ENCODE measurements at regions not wholly inside any gene's neighbourhood (a gene's known extent, or its start where the extent isn't known, plus 50 kb on each side); places are given as distances from the start of the nearest gene placed in this dataset.

DNA sequence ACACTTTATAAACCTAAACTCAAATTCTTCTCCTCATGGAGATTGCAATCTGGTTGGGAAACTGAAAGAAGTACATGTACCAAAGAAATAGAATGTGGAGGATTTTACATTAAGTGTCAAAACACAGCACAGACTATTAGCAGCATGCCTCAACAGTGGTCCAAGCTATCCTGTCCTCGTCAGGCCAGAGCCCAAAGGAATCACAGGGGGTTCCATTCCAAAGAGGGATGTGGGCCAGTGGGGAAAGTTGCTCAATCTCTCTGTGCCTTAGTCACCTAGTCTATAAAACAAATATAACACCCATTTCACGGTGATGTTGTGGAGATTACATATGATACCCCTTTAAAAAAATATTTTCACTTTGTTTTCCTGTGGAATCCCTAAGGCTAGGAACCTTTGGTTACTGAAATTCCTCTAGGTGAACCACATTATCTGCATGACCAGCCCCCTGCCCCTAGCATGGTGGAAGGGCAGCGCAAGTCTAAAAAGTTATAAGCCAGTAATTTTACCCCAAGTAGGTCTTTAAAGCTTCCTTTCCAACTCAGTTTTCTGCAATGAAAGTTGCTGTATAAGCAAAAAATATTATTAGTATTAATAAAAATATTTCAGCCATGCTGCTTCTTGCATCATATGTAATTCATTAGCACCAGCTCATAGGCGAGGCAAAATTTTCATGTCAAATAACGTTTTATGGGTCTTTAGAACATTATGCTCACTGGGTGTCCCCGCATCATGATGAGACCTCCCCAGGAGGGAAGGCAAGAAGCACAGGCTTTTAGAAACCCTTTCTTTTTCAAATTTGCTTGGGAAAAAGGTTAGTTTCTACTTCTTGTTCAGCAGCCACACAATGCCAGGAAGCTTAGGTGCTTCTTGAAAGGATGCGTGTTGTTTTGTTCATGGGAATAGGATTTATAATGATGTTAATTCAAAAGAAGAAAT lies 548.8 kb upstream of the PKN2 start:
- Histone ChIP-seq H3K4me3 (ENCODE audit: insufficient read depth, low read depth, low read length, poor library complexity, severe bottlenecking) (no peak overlapping the region), H3K36me3 (ENCODE audit: control insufficient read depth, insufficient read depth, low read length) (no peaks in the 10 kb centered on the region), H3K27ac (ENCODE audit: insufficient read depth, low read length, poor library complexity, severe bottlenecking) (no peak overlapping the region), H3K9me3 (ENCODE audit: control insufficient read depth, low read length) (no peaks in the 10 kb centered on the region), H3K27me3 (replicated peaks; ENCODE audit: control insufficient read depth, insufficient read depth, low read length, poor library complexity, severe bottlenecking) (no peaks in the 10 kb centered on the region), H3K4me1 (ENCODE audit: control insufficient read depth, insufficient read depth, low read length, poor library complexity, severe bottlenecking) (no peaks in the 10 kb centered on the region)
- no peak for DNase-seq

GRCh38 chr1:88139633-88140032 lies 544.4 kb upstream of the PKN2 start:
- Histone ChIP-seq H3K27me3 (replicated peaks; ENCODE audit: control insufficient read depth, insufficient read depth, low read length, poor library complexity, severe bottlenecking) (no peaks in the 10 kb centered on the region), H3K36me3 (ENCODE audit: control insufficient read depth, insufficient read depth, low read length) (no peaks in the 10 kb centered on the region), H3K27ac (ENCODE audit: insufficient read depth, low read length, poor library complexity, severe bottlenecking) (no peak overlapping the region), H3K4me3 (ENCODE audit: insufficient read depth, low read depth, low read length, poor library complexity, severe bottlenecking) (no peak overlapping the region), H3K9me3 (ENCODE audit: control insufficient read depth, low read length) (no peaks in the 10 kb centered on the region), H3K4me1 (ENCODE audit: control insufficient read depth, insufficient read depth, low read length, poor library complexity, severe bottlenecking) (no peaks in the 10 kb centered on the region)
- no peak for DNase-seq

DNA sequence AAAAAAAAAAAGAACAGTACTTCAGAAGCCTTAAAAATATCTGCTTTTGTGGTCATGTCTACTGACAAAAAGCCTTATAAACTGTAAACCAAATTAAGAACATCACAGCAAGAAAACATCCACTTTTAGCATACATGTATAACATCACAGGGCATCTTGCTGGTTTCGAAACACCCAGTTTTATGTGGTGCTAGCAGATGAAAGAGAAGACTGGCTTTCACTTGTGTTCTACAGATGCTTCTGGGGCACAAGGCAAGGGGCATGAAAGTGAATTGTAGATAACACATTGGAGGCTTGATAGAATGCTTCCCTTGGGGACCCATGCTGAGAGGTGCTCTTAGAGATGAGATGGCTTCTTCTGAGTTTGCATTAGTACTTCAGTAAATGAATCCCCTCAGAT lies 543.7 kb upstream of the PKN2 start:
- Histone ChIP-seq H3K27me3 (replicated peaks; ENCODE audit: control insufficient read depth, insufficient read depth, low read length, poor library complexity, severe bottlenecking) (no peaks in the 10 kb centered on the region), H3K4me3 (ENCODE audit: insufficient read depth, low read depth, low read length, poor library complexity, severe bottlenecking) (no peak overlapping the region), H3K9me3 (ENCODE audit: control insufficient read depth, low read length) (no peaks in the 10 kb centered on the region), H3K36me3 (ENCODE audit: control insufficient read depth, insufficient read depth, low read length) (no peaks in the 10 kb centered on the region), H3K4me1 (ENCODE audit: control insufficient read depth, insufficient read depth, low read length, poor library complexity, severe bottlenecking) (no peaks in the 10 kb centered on the region), H3K27ac (ENCODE audit: insufficient read depth, low read length, poor library complexity, severe bottlenecking) (no peak overlapping the region)
- DNase-seq = no peak

GRCh38 chr1:88141499-88142074 lies 542.5 kb upstream of the PKN2 start:
- H3K4me1 ChIP-seq (ENCODE audit: control insufficient read depth, insufficient read depth, low read length, poor library complexity, severe bottlenecking) = no peaks in the 10 kb centered on the region
- no peak overlapping the region for H3K27ac ChIP-seq (ENCODE audit: insufficient read depth, low read length, poor library complexity, severe bottlenecking)
- no peak overlapping the region for H3K4me3 ChIP-seq (ENCODE audit: insufficient read depth, low read depth, low read length, poor library complexity, severe bottlenecking)
- no peaks in the 10 kb centered on the region for H3K9me3 ChIP-seq (ENCODE audit: control insufficient read depth, low read length)
- no peak for DNase-seq
- H3K36me3 ChIP-seq (ENCODE audit: control insufficient read depth, insufficient read depth, low read length) = no peaks in the 10 kb centered on the region
- H3K27me3 ChIP-seq (replicated peaks; ENCODE audit: control insufficient read depth, insufficient read depth, low read length, poor library complexity, severe bottlenecking) = no peaks in the 10 kb centered on the region

- Histone ChIP-seq H3K36me3 (ENCODE audit: control insufficient read depth, insufficient read depth, low read length) (no peaks in the 10 kb centered on the region), H3K27ac (ENCODE audit: insufficient read depth, low read length, poor library complexity, severe bottlenecking) (no peak overlapping the region), H3K4me3 (ENCODE audit: insufficient read depth, low read depth, low read length, poor library complexity, severe bottlenecking) (no peak overlapping the region), H3K4me1 (ENCODE audit: control insufficient read depth, insufficient read depth, low read length, poor library complexity, severe bottlenecking) (no peaks in the 10 kb centered on the region), H3K9me3 (ENCODE audit: control insufficient read depth, low read length) (no peaks in the 10 kb centered on the region), H3K27me3 (replicated peaks; ENCODE audit: control insufficient read depth, insufficient read depth, low read length, poor library complexity, severe bottlenecking) (no peaks in the 10 kb centered on the region)
- no peak for DNase-seq
These were observed 538.3 kb upstream of the PKN2 start for GRCh38 chr1:88145752-88146151.

- Histone ChIP-seq H3K36me3 (ENCODE audit: control insufficient read depth, insufficient read depth, low read length) (no peaks in the 10 kb centered on the region), H3K27ac (ENCODE audit: insufficient read depth, low read length, poor library complexity, severe bottlenecking) (no peak overlapping the region), H3K4me1 (ENCODE audit: control insufficient read depth, insufficient read depth, low read length, poor library complexity, severe bottlenecking) (no peaks in the 10 kb centered on the region), H3K27me3 (replicated peaks; ENCODE audit: control insufficient read depth, insufficient read depth, low read length, poor library complexity, severe bottlenecking) (no peaks in the 10 kb centered on the region), H3K9me3 (ENCODE audit: control insufficient read depth, low read length) (no peaks in the 10 kb centered on the region), H3K4me3 (ENCODE audit: insufficient read depth, low read depth, low read length, poor library complexity, severe bottlenecking) (no peak overlapping the region)
- no peak for DNase-seq
These were observed 534.4 kb upstream of the PKN2 start for GRCh38 chr1:88149686-88150085.

DNA sequence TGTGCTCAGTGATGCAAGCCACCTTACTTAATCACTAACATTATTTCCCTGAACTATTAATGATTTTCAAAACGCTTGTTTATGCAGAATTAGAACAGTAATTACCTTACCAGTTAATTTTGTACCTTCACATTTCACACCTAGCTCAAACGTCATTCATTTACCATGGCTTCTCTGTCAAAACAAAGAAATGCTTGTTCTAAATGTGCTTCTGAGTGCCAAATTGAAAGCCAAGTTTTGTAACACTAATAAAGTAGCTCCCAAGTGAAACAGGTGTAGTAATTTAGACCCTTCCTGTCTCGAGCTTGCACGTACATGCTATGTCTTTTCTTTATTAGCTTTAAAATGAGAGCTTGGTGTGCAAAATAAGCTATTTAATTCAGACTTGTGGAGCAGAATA lies 533.7 kb upstream of the PKN2 start:
- Histone ChIP-seq H3K9me3 (ENCODE audit: control insufficient read depth, low read length) (no peaks in the 10 kb centered on the region), H3K36me3 (ENCODE audit: control insufficient read depth, insufficient read depth, low read length) (no peaks in the 10 kb centered on the region), H3K27ac (ENCODE audit: insufficient read depth, low read length, poor library complexity, severe bottlenecking) (no peak overlapping the region), H3K4me3 (ENCODE audit: insufficient read depth, low read depth, low read length, poor library complexity, severe bottlenecking) (no peak overlapping the region), H3K27me3 (replicated peaks; ENCODE audit: control insufficient read depth, insufficient read depth, low read length, poor library complexity, severe bottlenecking) (no peaks in the 10 kb centered on the region), H3K4me1 (ENCODE audit: control insufficient read depth, insufficient read depth, low read length, poor library complexity, severe bottlenecking) (no peaks in the 10 kb centered on the region)
- no peak for DNase-seq

- no peak for DNase-seq
- no peaks in the 10 kb centered on the region for H3K9me3 ChIP-seq (ENCODE audit: control insufficient read depth, low read length)
- no peaks in the 10 kb centered on the region for H3K36me3 ChIP-seq (ENCODE audit: control insufficient read depth, insufficient read depth, low read length)
- H3K4me3 ChIP-seq (ENCODE audit: insufficient read depth, low read depth, low read length, poor library complexity, severe bottlenecking) = no peak overlapping the region
- no peak overlapping the region for H3K27ac ChIP-seq (ENCODE audit: insufficient read depth, low read length, poor library complexity, severe bottlenecking)
- no peaks in the 10 kb centered on the region for H3K27me3 ChIP-seq (replicated peaks; ENCODE audit: control insufficient read depth, insufficient read depth, low read length, poor library complexity, severe bottlenecking)
- H3K4me1 ChIP-seq (ENCODE audit: control insufficient read depth, insufficient read depth, low read length, poor library complexity, severe bottlenecking) = no peaks in the 10 kb centered on the region
These were observed 520.9 kb upstream of the PKN2 start for GRCh38 chr1:88163187-88163586.

- Histone ChIP-seq H3K4me1 (ENCODE audit: control insufficient read depth, insufficient read depth, low read length, poor library complexity, severe bottlenecking) (no peaks in the 10 kb centered on the region), H3K9me3 (ENCODE audit: control insufficient read depth, low read length) (no peaks in the 10 kb centered on the region), H3K4me3 (ENCODE audit: insufficient read depth, low read depth, low read length, poor library complexity, severe bottlenecking) (no peak overlapping the region), H3K27ac (ENCODE audit: insufficient read depth, low read length, poor library complexity, severe bottlenecking) (no peak overlapping the region), H3K27me3 (replicated peaks; ENCODE audit: control insufficient read depth, insufficient read depth, low read length, poor library complexity, severe bottlenecking) (no peaks in the 10 kb centered on the region), H3K36me3 (ENCODE audit: control insufficient read depth, insufficient read depth, low read length) (no peaks in the 10 kb centered on the region)
- no peak for DNase-seq
These were observed 515.9 kb upstream of the PKN2 start for GRCh38 chr1:88168126-88168525.

DNA sequence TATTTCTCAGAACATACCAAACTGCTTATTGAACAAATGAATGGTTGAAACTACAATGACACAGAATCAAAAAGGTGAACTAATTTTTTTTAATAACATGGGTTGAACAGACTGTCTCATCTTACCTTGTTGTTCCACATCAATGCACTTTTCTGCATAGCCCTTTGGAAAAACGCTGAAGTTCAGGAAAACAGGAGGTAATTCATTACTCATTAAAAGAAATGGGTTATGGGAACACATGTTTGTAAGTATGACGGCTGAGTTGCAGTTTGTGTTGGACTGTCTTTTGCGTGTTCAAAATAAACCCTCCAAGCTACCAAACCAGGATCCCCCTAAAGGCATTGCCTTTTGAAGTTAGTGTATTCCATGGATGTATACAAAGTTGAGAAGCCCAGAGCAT lies 514.9 kb upstream of the PKN2 start:
- Histone ChIP-seq H3K36me3 (ENCODE audit: control insufficient read depth, insufficient read depth, low read length) (no peaks in the 10 kb centered on the region), H3K9me3 (ENCODE audit: control insufficient read depth, low read length) (no peaks in the 10 kb centered on the region), H3K4me1 (ENCODE audit: control insufficient read depth, insufficient read depth, low read length, poor library complexity, severe bottlenecking) (no peaks in the 10 kb centered on the region), H3K27me3 (replicated peaks; ENCODE audit: control insufficient read depth, insufficient read depth, low read length, poor library complexity, severe bottlenecking) (no peaks in the 10 kb centered on the region), H3K4me3 (ENCODE audit: insufficient read depth, low read depth, low read length, poor library complexity, severe bottlenecking) (no peak overlapping the region), H3K27ac (ENCODE audit: insufficient read depth, low read length, poor library complexity, severe bottlenecking) (no peak overlapping the region)
- no peak for DNase-seq

All from effector memory CD4-positive, alpha-beta T cell (primary cell).